ENCODE measurements at regions not wholly inside any gene's neighbourhood (a gene's known extent, or its start where the extent isn't known, plus 50 kb on each side); places are given as distances from the start of the nearest gene placed in this dataset.

- no peak for TF ChIP-seq CTCF (IDR thresholded peaks at IDR 0.05; ENCODE audit: insufficient read depth, low read length, severe bottlenecking)
- H3K4me3 ChIP-seq (ENCODE audit: low read depth, low read length): no peak overlapping the region
- no peaks in the 10 kb centered on the region for H3K27me3 ChIP-seq (ENCODE audit: control insufficient read depth, insufficient read depth, low read length)
- FAIRE-seq (no peak), DNase-seq (ENCODE audit: low read depth) (no peak)
- no peaks in the 10 kb centered on the region for H3K36me3 ChIP-seq (ENCODE audit: control insufficient read depth, insufficient read depth, low read length)
These were observed 203.4 kb upstream of the NSMCE3 start for GRCh38 chr15:29472901-29473445.

- Histone ChIP-seq H3K36me3 (ENCODE audit: control insufficient read depth, insufficient read depth, low read length) (no peaks in the 10 kb centered on the region), H3K4me3 (ENCODE audit: low read depth, low read length) (no peak overlapping the region), H3K27me3 (ENCODE audit: control insufficient read depth, insufficient read depth, low read length) (no peaks in the 10 kb centered on the region)
- no peak for FAIRE-seq
- TF ChIP-seq CTCF (IDR thresholded peaks at IDR 0.05; ENCODE audit: insufficient read depth, low read length, severe bottlenecking): no peak
- peak; percentile 12 for DNase-seq (ENCODE audit: low read depth)
These were observed 202.1 kb upstream of the NSMCE3 start for GRCh38 chr15:29471757-29472156.

GRCh38 chr15:29471306-29471705, 201.7 kb upstream of the NSMCE3 start:
- no peaks in the 10 kb centered on the region for H3K27me3 ChIP-seq (ENCODE audit: control insufficient read depth, insufficient read depth, low read length)
- no peak for TF ChIP-seq CTCF (IDR thresholded peaks at IDR 0.05; ENCODE audit: insufficient read depth, low read length, severe bottlenecking)
- no peak overlapping the region for H3K4me3 ChIP-seq (ENCODE audit: low read depth, low read length)
- H3K36me3 ChIP-seq (ENCODE audit: control insufficient read depth, insufficient read depth, low read length): no peaks in the 10 kb centered on the region
- FAIRE-seq (no peak), DNase-seq (ENCODE audit: low read depth) (no peak)

DNA sequence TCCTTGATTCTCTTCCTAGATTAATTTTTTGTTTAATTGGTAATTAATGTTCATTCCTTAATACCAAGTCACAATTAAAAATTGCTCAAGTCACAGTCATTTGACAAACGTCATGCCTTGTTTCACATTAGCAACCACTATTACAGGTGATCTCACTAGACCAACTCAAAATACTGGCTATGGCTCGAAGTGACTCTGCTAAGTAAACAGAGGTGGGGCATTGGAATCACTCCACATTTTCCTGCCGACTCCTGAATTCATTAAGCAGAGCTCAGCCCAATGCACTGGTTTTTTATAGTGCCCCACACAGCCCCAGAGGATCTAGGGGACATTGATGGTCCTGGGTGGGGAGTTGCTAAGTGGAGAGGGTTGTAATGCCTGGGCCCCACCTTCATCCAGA, 201.2 kb upstream of the NSMCE3 start:
- Histone ChIP-seq H3K36me3 (ENCODE audit: control insufficient read depth, insufficient read depth, low read length) (no peaks in the 10 kb centered on the region), H3K27me3 (ENCODE audit: control insufficient read depth, insufficient read depth, low read length) (no peaks in the 10 kb centered on the region), H3K4me3 (ENCODE audit: low read depth, low read length) (no peak overlapping the region)
- TF ChIP-seq CTCF (IDR thresholded peaks at IDR 0.05; ENCODE audit: insufficient read depth, low read length, severe bottlenecking): no peak
- FAIRE-seq (no peak), DNase-seq (ENCODE audit: low read depth) (peak; percentile 77)

GRCh38 chr15:29470311-29470710, 200.7 kb upstream of the NSMCE3 start:
- peak; percentile 36 for FAIRE-seq
- Histone ChIP-seq H3K27me3 (ENCODE audit: control insufficient read depth, insufficient read depth, low read length) (no peaks in the 10 kb centered on the region), H3K4me3 (ENCODE audit: low read depth, low read length) (no peak overlapping the region), H3K36me3 (ENCODE audit: control insufficient read depth, insufficient read depth, low read length) (no peaks in the 10 kb centered on the region)
- DNase-seq (ENCODE audit: low read depth): peak; percentile 36
- TF ChIP-seq CTCF (IDR thresholded peaks at IDR 0.05; ENCODE audit: insufficient read depth, low read length, severe bottlenecking): no peak

DNA sequence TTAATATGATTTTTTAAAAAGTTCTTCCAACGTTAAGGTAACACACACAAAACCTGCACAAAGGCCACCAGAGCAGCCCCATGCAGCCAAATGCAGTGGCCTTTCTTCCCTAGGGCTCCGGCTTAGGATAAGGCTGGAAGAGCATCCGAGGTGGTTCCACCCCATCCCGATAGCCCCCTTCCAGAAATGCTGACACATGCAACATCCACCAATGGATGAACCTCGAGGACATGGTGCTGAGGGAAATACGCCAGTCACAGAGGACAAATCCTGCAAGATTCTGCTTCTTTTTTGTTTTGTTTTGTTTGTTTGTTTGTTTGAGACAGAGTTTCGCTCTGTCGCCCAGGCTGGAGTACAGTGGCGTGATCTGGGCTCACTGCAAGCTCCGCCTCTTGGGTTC, 199.3 kb upstream of the NSMCE3 start:
- DNase-seq (ENCODE audit: low read depth): no peak
- Histone ChIP-seq H3K27me3 (ENCODE audit: control insufficient read depth, insufficient read depth, low read length) (no peaks in the 10 kb centered on the region), H3K36me3 (ENCODE audit: control insufficient read depth, insufficient read depth, low read length) (no peaks in the 10 kb centered on the region), H3K4me3 (ENCODE audit: low read depth, low read length) (no peak overlapping the region)
- no peak for FAIRE-seq
- TF ChIP-seq CTCF (IDR thresholded peaks at IDR 0.05; ENCODE audit: insufficient read depth, low read length, severe bottlenecking): no peak
